ENCODE measurements at regions not wholly inside any gene's neighbourhood (a gene's known extent, or its start where the extent isn't known, plus 50 kb on each side); places are given as distances from the start of the nearest gene placed in this dataset.
A peak's percentile ranks its signal among the peaks of the same experiment; 100 is the strongest.
"Not testable (repeated sequence)": the region's sequence is repeated elsewhere in the genome, so short reads cannot be mapped to it uniquely, and the experiment has no call there.

DNA sequence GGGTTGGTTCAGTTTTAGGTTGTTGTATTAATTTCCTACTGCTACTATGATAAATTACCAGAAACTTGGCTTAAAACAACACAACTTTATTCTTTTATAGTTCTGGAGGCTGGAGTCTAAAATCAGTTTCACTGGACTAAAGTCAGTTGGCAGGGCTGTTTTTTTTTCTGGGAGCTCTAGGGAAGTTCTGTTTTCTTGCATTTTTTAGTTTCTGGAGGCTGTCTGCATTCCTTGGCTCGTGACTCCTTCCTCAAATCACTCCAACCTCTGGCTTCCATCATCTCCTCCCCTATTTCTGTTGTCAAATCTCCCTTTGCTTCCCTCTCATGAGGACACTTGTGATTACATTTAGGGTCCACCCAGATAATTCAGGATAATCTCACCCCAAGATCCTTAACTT, 51.3 kb upstream of the SUB1 start:
- no peak for DNase-seq (ENCODE audit: low spot score)

DNA sequence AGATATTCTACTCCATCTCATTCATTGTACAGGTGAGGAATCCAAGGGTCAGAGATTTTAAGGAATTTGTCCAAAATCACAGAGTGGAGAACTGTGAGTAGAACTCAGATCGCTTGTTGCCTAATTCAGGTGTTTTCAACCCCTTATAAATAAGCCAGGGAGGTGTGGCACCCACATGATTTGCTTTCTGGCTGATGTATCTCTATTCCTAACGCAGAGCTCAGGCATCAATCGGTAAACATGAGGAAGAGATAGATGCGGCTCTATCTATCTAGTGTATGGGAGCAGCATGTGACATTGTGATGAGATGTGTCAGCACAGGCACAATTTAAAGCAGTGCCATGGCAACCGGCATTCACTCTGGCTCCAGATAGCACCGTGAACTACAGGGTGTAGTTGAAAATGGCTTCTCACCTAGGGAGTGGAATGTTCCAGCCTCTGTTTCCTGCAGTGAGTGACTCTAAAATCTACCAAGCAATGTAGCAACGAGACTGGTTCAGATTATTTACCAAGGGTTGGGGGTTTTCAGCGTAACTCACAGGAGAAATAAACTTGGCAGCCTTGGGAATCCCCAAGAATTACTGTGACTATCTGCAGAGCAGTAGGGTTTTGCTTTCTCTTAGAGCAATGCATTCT, 53.4 kb upstream of the SUB1 start:
- peak; percentile 31 for DNase-seq (ENCODE audit: low spot score)

DNA sequence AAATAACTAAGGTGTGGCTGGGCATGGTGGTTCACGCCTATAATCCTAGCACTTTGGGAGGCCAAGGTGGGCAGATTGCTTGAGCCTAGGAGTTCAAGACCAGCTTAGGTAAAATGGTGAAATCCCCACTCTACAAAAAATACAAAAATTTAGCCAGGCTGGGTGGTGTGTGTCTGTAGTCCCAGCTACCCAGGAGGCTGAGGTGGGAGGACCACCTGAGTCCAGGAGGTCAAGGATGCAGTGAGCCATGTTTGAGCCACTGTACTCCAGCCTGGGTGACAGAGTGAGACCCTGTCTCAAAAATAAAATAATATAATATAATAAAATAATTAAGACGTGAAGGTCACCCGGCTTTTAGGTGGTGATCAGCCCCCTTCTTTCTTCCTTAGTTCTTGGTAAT, 58.0 kb upstream of the SUB1 start:
- DNase-seq (ENCODE audit: low spot score): not testable (repeated sequence)

DNA sequence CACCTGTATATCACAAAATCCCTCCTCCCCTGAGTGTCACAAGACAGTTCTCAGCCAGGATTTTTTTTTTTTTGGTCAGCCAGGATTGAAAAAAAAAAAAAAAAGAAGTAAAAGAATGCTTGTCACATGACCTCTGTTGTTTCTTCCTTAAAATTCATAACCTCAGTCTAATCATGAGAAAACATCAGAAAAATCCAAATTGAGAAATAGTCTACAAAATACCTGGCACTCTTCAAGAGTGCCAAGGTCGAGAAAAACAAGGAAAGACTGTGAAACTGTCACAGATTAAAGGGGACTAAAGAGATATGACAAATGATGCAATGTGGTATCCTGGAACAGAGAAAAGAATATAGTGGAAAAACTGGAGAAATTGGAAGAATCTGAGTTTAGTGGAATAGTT, 58.5 kb upstream of the SUB1 start:
- DNase-seq (ENCODE audit: low spot score): no peak

DNA sequence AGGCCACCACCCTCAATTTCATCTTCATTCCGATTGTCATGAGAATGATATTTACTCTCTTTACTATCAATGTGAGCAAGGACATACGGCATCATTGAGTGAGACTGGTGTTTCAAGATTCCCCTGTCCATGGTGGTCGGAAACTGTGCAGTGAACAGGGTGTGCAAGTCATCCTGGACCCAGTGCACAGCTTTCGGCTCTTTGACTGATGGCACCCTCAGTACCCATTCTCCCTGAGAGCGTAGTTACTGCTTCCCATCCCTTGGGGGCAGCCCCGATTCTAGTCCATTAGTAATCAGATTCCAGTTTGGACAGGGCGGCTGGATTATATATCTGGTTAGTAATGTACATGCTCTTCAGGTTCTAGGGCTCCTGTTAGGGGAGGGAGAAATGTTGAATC, 61.7 kb upstream of the SUB1 start:
- DNase-seq (ENCODE audit: low spot score): no peak

DNA sequence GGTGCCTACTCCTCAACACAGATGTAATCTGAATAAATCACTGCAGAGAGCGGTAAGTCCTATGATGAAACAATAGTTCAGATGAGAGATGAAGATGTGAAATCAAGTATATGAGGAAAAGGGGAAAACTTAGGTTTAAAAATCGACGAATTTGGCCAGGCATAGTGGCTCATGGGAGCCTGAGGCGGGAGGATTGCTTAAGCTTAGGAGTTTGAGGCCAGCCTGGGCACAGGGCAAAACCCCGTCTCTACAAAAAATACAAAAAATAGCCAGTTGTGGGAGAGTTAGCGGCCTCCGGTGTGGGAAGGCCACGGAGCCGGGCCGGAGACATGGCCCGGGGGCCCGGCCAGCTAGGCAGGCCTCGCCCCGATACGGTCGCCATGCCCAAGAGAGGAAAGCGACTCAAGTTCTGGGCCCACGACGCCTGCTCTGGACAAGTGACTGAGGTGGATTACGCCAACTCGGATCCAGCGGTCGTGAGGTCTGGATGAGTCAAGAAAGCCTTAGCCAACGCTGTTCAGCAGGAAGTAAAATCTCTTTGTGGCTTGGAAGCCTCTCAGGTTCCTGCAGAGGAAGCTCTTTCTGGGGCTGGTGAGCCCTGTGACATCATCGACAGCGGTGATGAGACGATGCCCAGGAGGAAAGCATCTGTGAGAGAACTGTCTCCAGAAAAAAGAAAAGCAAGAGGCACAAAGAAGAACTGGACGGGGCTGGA, 62.8 kb upstream of the SUB1 start:
- DNase-seq (ENCODE audit: low spot score): no peak

DNA sequence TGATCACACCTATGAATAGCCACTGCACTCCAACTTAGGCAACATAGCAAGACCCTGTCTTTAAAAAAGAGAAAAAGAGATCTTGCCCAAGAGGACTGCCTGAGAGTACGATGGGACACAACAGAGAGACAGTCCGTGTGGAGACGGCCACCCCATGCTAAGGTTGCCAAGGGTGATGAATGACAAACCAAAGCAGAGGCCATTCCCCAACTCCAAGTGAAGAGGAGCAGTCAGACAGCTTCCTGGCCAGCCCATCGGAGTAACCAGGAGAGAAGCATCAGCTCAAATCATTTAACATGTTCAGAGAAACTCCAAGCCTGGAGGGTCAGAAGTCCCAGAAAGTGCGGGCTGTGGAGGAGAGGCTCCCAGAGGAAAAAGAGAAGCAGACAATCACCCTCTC, 63.9 kb upstream of the SUB1 start:
- DNase-seq (ENCODE audit: low spot score): no peak

DNA sequence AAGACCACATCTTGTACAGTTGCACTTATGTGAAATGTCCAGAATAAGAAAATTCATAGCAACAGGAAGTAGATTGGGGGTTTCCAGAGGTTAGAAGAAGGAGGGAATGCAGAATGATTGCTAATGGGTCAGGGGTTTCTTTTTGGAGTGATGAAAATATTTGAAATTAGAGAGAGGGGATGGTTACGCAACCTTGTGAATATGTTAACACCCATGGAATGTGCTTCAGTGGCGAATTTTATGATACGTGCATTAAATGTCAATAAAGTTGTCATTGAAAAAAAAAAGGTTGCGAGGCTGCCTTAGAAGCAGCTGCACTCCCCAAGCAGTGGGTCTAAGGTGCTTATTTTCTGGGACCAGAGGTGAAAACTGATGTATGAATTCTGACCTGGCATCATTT, 64.4 kb upstream of the SUB1 start:
- no peak for DNase-seq (ENCODE audit: low spot score)

DNA sequence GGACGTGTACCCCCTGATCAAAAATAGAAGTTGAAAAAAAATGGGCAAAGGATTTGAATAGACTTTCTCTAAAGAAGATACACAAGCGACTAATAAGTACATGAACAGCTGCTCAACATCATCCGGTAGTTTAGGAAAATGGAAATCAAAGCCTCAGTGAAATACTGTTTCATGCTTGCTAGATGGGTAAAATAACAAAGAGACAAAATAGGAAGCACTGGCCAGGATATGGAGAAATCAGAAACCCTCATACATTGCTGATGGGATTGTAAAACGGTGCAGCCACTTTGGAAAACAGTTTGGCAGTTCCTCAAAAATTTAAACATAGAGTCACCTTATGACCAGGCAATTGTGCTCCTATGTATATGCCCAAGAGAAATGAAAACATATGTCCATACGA, 65.0 kb upstream of the SUB1 start:
- no peak for DNase-seq (ENCODE audit: low spot score)

DNA sequence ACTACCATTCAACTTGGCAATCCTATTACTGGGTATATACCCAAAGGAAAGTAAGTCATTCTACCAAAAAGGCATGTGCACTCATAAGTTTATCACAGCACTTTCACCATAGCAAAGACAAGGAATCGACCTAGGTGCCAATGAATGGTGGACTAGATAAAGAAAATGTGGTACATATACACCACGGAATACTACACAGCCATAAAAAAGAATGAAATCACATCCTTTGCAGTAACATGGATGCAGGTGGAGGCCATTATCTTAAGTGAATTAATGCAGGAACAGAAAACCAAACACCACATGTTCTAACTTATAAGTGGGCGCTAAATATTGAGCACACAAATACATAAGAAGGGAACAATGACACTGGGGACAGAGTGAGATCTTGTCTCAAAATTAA, 65.8 kb upstream of the SUB1 start:
- DNase-seq (ENCODE audit: low spot score): no peak

DNA sequence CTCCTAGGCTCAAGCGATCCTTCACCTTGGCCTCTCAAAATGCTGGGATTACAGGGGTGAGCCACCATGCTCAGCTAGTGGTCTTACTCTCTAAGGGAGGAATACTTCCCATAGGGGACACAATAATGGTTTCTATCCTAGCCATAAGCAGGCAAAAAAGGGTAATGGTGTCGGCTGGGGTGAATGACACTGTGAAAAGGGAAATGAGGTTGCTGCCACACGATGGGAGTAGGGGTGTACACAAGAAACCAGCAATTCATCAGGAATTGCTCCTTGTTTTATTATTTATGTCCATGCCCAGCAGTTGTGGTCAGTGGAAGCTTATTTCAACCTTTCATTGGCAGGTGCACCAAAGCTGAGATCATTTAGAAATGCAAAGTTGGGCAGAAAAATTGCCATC, 70.3 kb upstream of the ZFR start:
- no peak for DNase-seq (ENCODE audit: low spot score)

DNA sequence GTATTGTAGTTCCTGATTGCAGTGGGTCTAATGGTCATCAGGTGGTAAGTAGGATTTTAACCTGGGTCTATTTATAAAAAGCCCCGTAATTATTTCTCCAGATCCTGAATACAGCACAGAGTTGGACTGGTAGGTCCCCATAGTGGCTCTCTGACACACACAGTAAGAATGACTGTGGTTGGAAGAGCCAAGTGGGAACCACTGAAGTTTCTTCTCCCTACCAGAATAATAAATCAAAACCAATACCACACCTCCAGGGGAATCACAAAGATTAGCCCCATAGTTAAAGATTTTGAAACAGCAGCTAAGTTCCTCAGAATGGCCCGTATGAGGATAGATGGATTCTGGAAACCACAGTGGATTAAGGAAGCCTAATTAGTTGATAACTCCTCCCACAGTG, 68.4 kb upstream of the ZFR start:
- no peak for DNase-seq (ENCODE audit: low spot score)

DNA sequence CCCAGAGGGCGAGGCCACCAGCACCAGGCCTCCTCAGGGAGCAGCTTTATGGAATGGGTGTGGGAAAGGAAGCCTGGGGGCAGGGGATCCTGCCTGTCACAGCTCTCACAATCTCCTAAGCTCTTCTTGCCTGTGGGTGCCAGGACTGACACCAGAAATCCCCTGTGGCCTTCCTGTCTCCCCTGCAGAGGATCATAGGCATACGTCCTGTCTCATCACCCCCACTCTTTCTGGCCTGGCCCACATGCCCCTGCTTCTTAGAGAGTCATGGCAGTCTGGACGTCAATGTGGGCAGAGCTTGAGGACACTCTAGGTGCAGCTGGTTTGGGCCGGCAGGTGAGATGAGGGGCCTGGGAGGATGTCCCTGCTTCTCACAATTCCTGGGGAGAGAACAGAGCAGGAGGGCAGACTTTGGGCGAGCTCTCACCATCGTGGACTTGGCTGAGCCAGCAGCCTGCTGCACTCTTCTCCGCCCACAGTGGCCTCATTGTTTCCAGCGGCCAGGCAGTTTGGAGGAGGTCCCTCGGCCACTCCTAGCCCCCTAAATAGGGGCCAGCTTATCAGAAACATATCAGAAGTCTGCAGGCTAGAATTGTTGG, 67.3 kb upstream of the ZFR start:
- no peak for DNase-seq (ENCODE audit: low spot score)

DNA sequence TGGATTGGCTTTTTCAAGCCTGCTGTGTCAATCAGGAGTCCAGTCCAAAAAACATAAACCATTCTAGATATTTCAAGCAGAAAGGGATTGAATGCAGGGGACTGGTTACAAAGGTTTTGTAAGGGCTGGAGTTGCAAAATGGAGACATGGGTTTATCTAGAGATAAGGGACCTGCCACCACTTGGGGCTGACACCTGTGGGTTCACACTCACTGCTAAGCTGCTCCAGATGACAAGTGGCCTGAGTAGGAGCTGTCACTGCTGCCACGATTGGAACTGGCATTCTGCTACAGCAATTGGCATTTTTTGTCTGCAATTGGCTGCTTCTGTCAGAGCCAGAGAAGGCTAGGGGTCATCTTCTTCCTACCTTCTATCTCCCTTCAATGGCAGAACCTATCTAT, 66.3 kb upstream of the ZFR start:
- DNase-seq (ENCODE audit: low spot score): no peak

DNA sequence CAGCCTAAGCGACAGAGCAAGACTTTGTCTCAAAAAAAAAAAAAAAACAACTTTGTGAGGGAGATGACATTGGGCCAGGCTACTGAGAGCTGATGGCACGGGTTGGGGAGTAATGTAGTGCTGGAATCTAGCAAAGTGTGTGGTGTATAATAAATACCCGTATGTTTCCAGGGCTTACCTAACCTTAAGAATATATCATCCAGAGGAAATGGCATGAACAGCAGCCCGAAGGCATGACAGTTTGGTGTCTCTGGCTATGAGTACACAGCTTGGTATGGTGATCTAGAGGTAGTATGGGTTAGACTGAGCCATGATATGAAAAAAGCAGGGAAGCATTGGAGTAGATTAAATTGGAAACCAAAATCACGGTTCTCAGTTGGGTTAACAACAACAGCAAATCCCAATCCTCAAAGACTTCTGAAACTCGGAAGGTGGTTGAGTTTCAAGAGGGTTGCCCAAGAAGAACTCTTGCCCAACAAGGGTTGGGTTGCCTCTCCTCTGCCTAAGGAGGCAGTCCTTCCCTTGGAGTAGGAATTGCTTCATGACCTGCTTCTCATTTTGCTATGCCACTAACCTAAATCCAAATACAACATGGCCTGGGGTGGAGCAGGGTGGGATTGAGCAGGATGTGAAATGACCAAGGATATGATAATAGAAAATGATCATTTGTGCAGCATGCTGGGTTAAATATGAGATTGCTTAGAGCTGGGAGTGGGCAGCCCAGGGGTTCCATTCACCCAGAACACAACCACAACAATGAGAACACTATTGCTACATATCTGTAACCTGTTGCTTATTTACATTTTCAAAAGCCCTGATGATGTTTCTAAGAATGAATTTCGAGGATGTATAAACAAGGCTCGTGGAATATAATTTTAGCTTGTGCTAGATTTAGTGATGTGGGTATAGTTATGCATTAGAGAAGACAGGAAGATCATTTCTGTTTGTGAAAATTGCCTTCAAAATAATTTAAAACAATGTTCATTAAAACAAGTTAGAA, 64.6 kb upstream of the ZFR start:
- no peak for DNase-seq (ENCODE audit: low spot score)

DNA sequence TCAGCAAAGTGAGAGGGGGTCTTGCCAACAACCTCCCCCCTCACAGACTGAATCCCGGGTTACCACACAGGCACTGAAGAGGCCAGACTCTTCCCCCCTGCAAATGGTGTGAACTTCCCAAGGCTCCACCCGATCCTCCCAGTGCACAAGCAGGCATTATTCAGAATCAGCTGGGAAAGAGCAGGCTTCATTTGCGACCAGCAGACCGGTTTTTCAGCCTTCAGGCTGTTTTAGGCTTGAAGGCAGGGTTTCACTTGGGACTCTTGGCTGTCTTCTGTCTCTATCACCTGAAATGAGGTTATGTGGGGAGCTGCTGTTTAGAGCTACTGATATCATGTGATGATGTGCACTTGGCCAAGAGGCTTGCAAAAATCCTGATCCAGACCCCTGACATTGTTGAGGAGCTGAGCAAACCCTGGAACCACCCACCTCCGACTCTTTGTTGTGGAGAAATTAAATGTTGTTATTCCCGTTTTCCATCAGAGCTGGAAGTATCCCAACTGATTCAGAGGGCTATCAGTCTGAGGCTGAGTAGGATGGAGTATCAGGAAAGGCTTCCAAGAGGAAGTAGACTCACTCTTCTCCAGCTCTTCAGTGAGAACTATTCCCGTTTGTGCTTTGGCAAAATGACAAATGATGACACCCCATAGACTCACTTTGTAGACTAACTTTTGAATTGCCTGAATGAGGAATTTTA, 63.3 kb upstream of the ZFR start:
- DNase-seq (ENCODE audit: low spot score): no peak

DNA sequence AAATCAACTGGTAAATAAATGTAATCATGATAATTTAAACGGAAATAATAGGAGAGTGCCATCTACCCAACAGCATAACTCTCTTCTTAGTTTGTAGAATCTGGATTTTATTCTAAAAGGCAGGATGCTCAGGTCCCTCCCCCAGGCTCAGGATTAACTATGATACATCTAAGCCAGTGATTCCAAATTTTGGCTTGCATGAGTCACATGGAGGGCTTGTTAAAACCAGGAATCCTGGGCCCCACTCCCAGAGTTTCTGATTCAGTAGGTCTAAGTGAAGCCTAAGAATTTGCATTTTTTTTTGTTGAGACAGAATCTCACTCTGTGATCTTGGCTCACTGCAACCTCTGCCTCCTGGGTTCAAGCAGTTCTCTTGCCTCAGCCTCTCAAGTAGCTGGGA, 62.3 kb upstream of the ZFR start:
- no peak for DNase-seq (ENCODE audit: low spot score)

DNA sequence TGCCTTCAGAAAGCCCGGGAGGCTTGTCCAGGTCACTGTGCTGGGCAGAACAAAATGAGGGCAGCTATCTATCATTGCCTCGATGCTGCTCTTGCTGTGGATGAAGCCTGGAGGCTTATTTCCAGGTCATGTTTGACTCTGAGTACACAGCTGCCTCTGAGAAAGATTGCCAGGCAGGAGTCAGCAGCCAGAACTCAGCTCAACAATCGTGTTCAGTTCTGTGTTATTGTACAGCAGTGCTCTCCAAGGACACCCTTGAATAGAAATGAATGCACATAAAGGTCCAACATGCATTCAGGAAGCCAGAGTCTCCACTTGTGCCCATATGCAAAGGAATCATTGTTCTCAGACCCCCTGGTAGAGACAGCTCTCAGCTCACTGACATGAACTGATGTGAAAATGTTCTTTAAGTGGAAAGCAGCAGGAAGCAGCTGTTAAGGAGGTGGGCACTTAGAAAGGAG, 61.7 kb upstream of the ZFR start:
- DNase-seq (ENCODE audit: low spot score): no peak

DNA sequence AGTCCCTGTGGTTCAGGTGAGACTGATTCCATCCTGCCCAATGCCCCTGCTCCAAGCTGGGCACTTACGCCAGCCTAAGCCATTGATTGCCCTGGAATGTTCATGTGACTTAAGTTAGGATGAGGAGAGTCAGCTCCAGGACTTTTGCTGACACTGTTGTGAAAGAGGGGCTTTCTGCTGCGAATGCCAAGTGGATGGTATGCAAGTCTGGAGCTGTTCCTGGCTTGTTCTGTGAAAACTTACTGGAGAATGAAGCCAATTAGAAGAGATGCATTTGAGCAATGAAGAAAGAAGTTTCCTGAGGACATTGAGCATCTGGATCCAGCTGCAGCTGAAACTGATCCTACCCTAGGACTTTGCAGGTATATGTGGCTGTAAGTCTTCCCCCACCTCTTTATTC, 61.2 kb upstream of the ZFR start:
- no peak for DNase-seq (ENCODE audit: low spot score)

DNA sequence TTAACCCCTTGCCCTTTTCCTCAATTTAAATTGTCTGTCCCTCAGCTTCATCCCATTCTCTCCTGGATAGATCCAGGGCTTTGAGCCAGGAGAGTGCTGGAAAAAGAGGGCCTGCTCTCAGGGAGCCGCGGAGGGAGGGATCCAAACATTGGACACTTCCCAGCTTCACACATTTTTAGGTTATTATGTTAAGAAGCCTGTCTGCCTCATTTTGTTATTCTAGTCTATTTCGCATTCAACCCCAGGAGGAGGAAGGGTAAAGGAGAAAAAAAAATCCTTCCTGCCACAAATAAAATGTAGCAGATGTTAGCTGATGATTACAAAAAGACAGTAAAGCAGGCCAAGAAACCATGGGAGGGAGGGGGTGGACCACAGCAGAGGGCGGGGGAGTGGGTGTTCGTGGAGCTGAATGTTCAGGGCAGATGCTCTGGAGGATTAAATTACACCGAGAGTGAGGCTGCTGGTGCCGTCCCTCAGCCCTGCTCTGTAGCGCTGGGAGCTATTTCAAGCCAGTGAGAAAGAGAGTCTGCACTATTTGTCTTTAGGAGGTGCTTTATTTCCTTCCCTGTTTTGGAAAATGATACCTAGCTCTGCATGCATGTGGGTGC, 60.6 kb upstream of the ZFR start:
- peak; percentile 46 for DNase-seq (ENCODE audit: low spot score)

DNA sequence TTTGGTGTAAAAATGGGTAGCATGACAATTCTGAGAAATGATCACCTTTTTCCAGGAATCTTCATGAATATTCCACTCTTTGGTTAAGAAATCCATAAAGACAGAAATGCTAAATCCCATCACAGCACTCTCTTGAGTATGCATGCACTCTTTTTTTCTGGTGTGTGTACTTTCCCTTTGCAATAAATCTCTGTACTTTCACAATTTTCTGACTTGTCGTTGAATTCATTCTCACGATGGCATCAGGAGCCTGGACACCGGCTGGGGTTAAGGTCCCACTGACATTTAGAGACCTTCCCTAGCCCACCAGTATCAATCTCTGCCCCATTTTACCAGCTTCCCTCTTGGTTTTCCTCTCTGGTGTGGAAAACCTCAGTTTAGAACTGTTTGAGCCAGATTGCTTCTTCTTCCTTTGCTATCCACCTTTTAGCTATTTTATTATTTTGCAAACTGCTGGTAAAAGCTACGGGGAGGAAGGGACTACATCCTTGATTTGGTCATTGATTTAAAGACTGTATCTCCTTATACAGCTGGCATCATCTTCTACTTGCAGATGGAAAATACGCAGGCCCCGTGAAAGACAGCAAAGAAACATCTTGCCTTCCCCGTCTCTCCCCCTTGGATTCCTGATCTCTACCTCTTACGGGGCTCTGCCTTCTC, 59.9 kb upstream of the ZFR start:
- no peak for DNase-seq (ENCODE audit: low spot score)

All from iPS-NIHi11 (cell line).